Peyer's patch (tissue), 4 donors: ENCODE measurements at regions not wholly inside any gene's neighbourhood (a gene's known extent, or its start where the extent isn't known, plus 50 kb on each side); places are given as distances from the start of the nearest gene placed in this dataset.

Experiments
- CTCF ChIP-seq, 6 experiments: fragments of 450-650 bp in 4 of 6; fragments of 200-600 bp in 2 of 6; sonication (generic) in 1 of 6; IDR thresholded peaks; one replicate each; pipeline ENCODE4 v1.5.1; 2017 to 2019; ENCODE audit warnings: antibody characterized with exemption in 6 of 6, mild to moderate bottlenecking in 3 of 6, moderate library complexity in 1 of 6
- POLR2A ChIP-seq, 2 donors: fragments of 450-650 bp; IDR thresholded peaks; one replicate each; pipeline ENCODE4 v1.5.1; 2017; ENCODE audit warnings: antibody characterized with exemption in 2 of 2, mild to moderate bottlenecking in 2 of 2, moderate library complexity in 2 of 2

- no peak for TF ChIP-seq CTCF (IDR thresholded peaks at IDR 0.05)
- TF ChIP-seq POLR2A (IDR thresholded peaks at IDR 0.05) = no peak
Measured at GRCh38 chr1:90621986-90622385, 95.1 kb downstream of the BARHL2 start.
